PC-3 (cell line): ENCODE measurements at regions not wholly inside any gene's neighbourhood (a gene's known extent, or its start where the extent isn't known, plus 50 kb on each side); places are given as distances from the start of the nearest gene placed in this dataset.

ENCODE experiments used
- ATAC-seq: fragments of 200-7000 bp; cut with Tn5 transposase; 2 replicates; pipeline ENCODE4 v1.9.1; 2020; ENCODE audit warnings: mild to moderate bottlenecking, moderate library complexity
- BruUV-seq: library from RNA; stranded (reverse); fragments of 400-500 nt; replicated peaks from 2 replicates; lab custom pipeline; 2021; lab: Mats Ljungman, UMichigan
- CTCF ChIA-PET: fragments of 300-600 bp; sonication (Branson Sonifier 250); formaldehyde crosslinking; loops from one replicate; lab custom pipeline; 2022; ENCODE audit warnings: antibody characterized with exemption; lab: Charles Lee
- POLR2A ChIA-PET: fragments of 300-600 bp; sonication (Branson Sonifier 250); formaldehyde crosslinking; loops from one replicate; lab custom pipeline; 2022; ENCODE audit warnings: antibody characterized with exemption; ENCODE audit not compliant: unreplicated experiment; lab: Charles Lee
- DNase-seq: peaks from one replicate; pipeline ENCODE4 v3.0.0-alpha.2; 2015
- H2AFZ ChIP-seq: fragments of 300-600 bp; sonication (generic); 2 replicates; pipeline ENCODE4 v1.6.0; 2016; ENCODE audit warnings: antibody characterized with exemption, low read length
- H3F3A ChIP-seq: fragments of 300-600 bp; sonication (generic); one replicate; pipeline ENCODE4 v1.6.0; 2017; ENCODE audit warnings: antibody characterized with exemption, low read length, control low read depth, mild to moderate bottlenecking; ENCODE audit not compliant: unreplicated experiment
- H3K27ac ChIP-seq: fragments of 300-600 bp; sonication (generic); 2 replicates; pipeline ENCODE4 v1.5.1; 2016; ENCODE audit warnings: mild to moderate bottlenecking, low read length
- H3K27me3 ChIP-seq: fragments of 300-600 bp; sonication (generic); 2 replicates; pipeline ENCODE4 v1.6.1; 2016; ENCODE audit warnings: low read length, mixed read lengths
- H3K36me3 ChIP-seq: fragments of 300-600 bp; sonication (generic); 2 replicates; pipeline ENCODE4 v1.6.1; 2016; ENCODE audit warnings: low read depth, mixed run types, low read length, mixed read lengths
- H3K4me1 ChIP-seq: fragments of 300-600 bp; sonication (generic); 2 replicates; pipeline ENCODE4 v1.5.1; 2016; ENCODE audit warnings: low read length; ENCODE audit not compliant: insufficient read depth
- H3K4me2 ChIP-seq: fragments of 300-600 bp; sonication (generic); 2 replicates; pipeline ENCODE4 v1.6.0; 2016; ENCODE audit warnings: low read length
- H3K4me3 ChIP-seq: fragments of 300-600 bp; sonication (generic); 2 replicates; pipeline ENCODE4 v1.5.1; 2016; ENCODE audit warnings: mild to moderate bottlenecking, low read length, mixed read lengths
- H3K79me2 ChIP-seq: fragments of 300-600 bp; sonication (generic); 2 replicates; pipeline ENCODE4 v1.6.1; 2017; ENCODE audit warnings: low read length, mixed read lengths
- H3K9ac ChIP-seq: fragments of 300-600 bp; sonication (generic); 2 replicates; pipeline ENCODE4 v1.6.0; 2016; ENCODE audit warnings: mild to moderate bottlenecking, low read length
- H3K9me2 ChIP-seq: fragments of 300-600 bp; sonication (generic); replicated peaks from 2 replicates; pipeline ENCODE4 v1.6.1; 2016; ENCODE audit warnings: mixed run types, low read length, mixed read lengths
- H3K9me3 ChIP-seq: fragments of 300-600 bp; sonication (generic); 2 replicates; pipeline ENCODE4 v1.6.1; 2016; ENCODE audit warnings: low read length, mixed read lengths
- H4K20me1 ChIP-seq: fragments of 300-600 bp; sonication (generic); 2 replicates; pipeline ENCODE4 v1.6.1; 2016; ENCODE audit warnings: low read length, mixed read lengths
- CTCF ChIP-seq: fragments of 300-600 bp; sonication (generic); conservative IDR thresholded peaks from 2 replicates; pipeline ENCODE4 v1.5.1; 2017; ENCODE audit warnings: antibody characterized with exemption, low read depth, mild to moderate bottlenecking, low read length
- EZH2 ChIP-seq: fragments of 300-600 bp; sonication (generic); IDR thresholded peaks from one replicate; pipeline ENCODE4 v1.6.1; 2017; ENCODE audit warnings: antibody characterized with exemption, mild to moderate bottlenecking, low read length; ENCODE audit not compliant: unreplicated experiment
- EZH2phosphoT487 ChIP-seq: fragments of 300-600 bp; sonication (generic); IDR thresholded peaks from 2 replicates; pipeline ENCODE4 v1.6.1; 2018; ENCODE audit warnings: mild to moderate bottlenecking, antibody characterized with exemption, low read length, borderline replicate concordance
- intact Hi-C: fragments of 100-400 bp; cut with micrococcal nuclease; formaldehyde crosslinking; loops from 2 replicates; pipeline ENCODE4 v1.9.0; 2023

GRCh38 chr2:188665727-188666304, 308.4 kb upstream of the COL3A1 start:
- TF ChIP-seq EZH2 (no peak), CTCF (no peak), EZH2phosphoT487 (no peak)
- H4K20me1 ChIP-seq = no peaks in the 10 kb centered on the region
- no peaks in the 10 kb centered on the region for H3K36me3 ChIP-seq
- no peaks in the 10 kb centered on the region for H3K9me2 ChIP-seq
- no peak overlapping the region for H3K4me2 ChIP-seq
- H3K4me1 ChIP-seq = peaks cover 10% of the 10 kb centered on the region
- H3K79me2 ChIP-seq = no peaks in the 10 kb centered on the region
- no peak overlapping the region for H3K27ac ChIP-seq
- no TSS peak for BruUV-seq
- H3K9ac ChIP-seq = no peak overlapping the region
- H3F3A ChIP-seq = no peaks in the 10 kb centered on the region
- no peak overlapping the region for H2AFZ ChIP-seq
- H3K9me3 ChIP-seq = no peaks in the 10 kb centered on the region
- ChIA-PET CTCF (no interaction called here), POLR2A (no interaction called here)
- no peaks in the 10 kb centered on the region for H3K27me3 ChIP-seq
- ATAC-seq (no peak), DNase-seq (no peak)
- intact Hi-C loops = loop anchor here (10.0 kb wide), 1 partner anchor 51 kb away; no protein-coding TSS in a partner anchor
- H3K4me3 ChIP-seq = no peak overlapping the region

- no peak for ATAC-seq
These were observed 307.7 kb upstream of the COL3A1 start for GRCh38 chr2:188666503-188666902.

More at GRCh38 chr2:188666503-188666902, 307.7 kb upstream of the COL3A1 start:
- Histone ChIP-seq H3K4me3 (no peak overlapping the region), H3K36me3 (no peaks in the 10 kb centered on the region), H3K79me2 (no peaks in the 10 kb centered on the region), H3K27me3 (no peaks in the 10 kb centered on the region), H4K20me1 (no peaks in the 10 kb centered on the region), H3K9me2 (no peaks in the 10 kb centered on the region), H3K9me3 (no peaks in the 10 kb centered on the region), H2AFZ (no peak overlapping the region), H3K4me2 (no peak overlapping the region), H3K27ac (no peak overlapping the region), H3K9ac (no peak overlapping the region), H3K4me1 (peaks cover 10% of the 10 kb centered on the region), H3F3A (no peaks in the 10 kb centered on the region)
- intact Hi-C loops = loop anchor here (10.0 kb wide), 1 partner anchor 52 kb away; no protein-coding TSS in a partner anchor
- TF ChIP-seq EZH2phosphoT487 = no peak
- TF ChIP-seq EZH2 = no peak
- no peak for TF ChIP-seq CTCF
- no TSS peak for BruUV-seq
- ChIA-PET POLR2A (no interaction called here), CTCF (no interaction called here)
- no peak for DNase-seq
